ENCODE measurements at regions not wholly inside any gene's neighbourhood (a gene's known extent, or its start where the extent isn't known, plus 50 kb on each side); places are given as distances from the start of the nearest gene placed in this dataset.
A peak's percentile ranks its signal among the peaks of the same experiment; 100 is the strongest.

GRCh38 chr18:60538891-60539290 is 166.3 kb upstream of the MC4R start (continued):
- TF ChIP-seq POLR2AphosphoS2 (conservative IDR thresholded peaks at IDR 0.05; ENCODE audit: low read length) = no peak
- TF ChIP-seq TP53 (CRISPR knock-in tag; IDR thresholded peaks at IDR 0.05) = no peak
- TF ChIP-seq TFCP2L1 (CRISPR knock-in tag; IDR thresholded peaks at IDR 0.05) = no peak
- TF ChIP-seq SREBF2 (IDR thresholded peaks at IDR 0.05) = no peak

- DNase-seq (ENCODE audit: low read depth in 1 of 2, low spot score in 1 of 2) (no peak), FAIRE-seq (no peak), ATAC-seq (no peak)
- Histone ChIP-seq H3K4me1 (no peaks in the 10 kb centered on the region), H3K4me3 (no peak overlapping the region), H3K27ac (no peak overlapping the region), H3K4me2 (no peak overlapping the region), H3K9me3 (no peaks in the 10 kb centered on the region)
- TF ChIP-seq HES2 (IDR thresholded peaks at IDR 0.05) (no peak), MAFK (IDR thresholded peaks at IDR 0.05; ENCODE audit: partially characterized antibody) (no peak)
- POLR2A ChIA-PET = no interaction called here
- CTCF ChIA-PET = no interaction called here
Observed at GRCh38 chr18:60541661-60542060, 169.1 kb upstream of the MC4R start.

- FAIRE-seq = no peak
- ChIA-PET CTCF (no interaction called here), POLR2A (no interaction called here)
- DNase-seq (ENCODE audit: low read depth in 1 of 2, low spot score in 1 of 2) = no peak
- no peak overlapping the region for H3K4me3 ChIP-seq
- no peaks in the 10 kb centered on the region for H3K4me1 ChIP-seq
- ATAC-seq = no peak
- H3K9me3 ChIP-seq = no peaks in the 10 kb centered on the region
- TF ChIP-seq POLR2A (IDR thresholded peaks at IDR 0.05; ENCODE audit: low read length) (no peak), GATA3 (IDR thresholded peaks at IDR 0.05; ENCODE audit: borderline replicate concordance) (no peak), SREBF2 (IDR thresholded peaks at IDR 0.05) (no peak), HDAC2 (IDR thresholded peaks at IDR 0.05) (no peak), HES2 (IDR thresholded peaks at IDR 0.05) (no peak), MAFK (IDR thresholded peaks at IDR 0.05; ENCODE audit: partially characterized antibody) (no peak), MYC (IDR thresholded peaks at IDR 0.05; ENCODE audit: borderline replicate concordance, low read length) (no peak)
- 88% methylated on average over 2 of the region's 2 CpGs for WGBS (ENCODE audit: missing lambda C conversion rate)
- H3K4me2 ChIP-seq = no peak overlapping the region
- H3K27ac ChIP-seq = no peak overlapping the region
Observed at GRCh38 chr18:60543646-60544045, 171.1 kb upstream of the MC4R start.

- FAIRE-seq (no peak), ATAC-seq (no peak), DNase-seq (ENCODE audit: low read depth in 1 of 2, low spot score in 1 of 2) (peak; percentile 1 to 58)
- H3K4me3 ChIP-seq = peak overlapping the region; percentile 26; the same call in 1 of the 3 replicates
- H3K4me1 ChIP-seq = no peaks in the 10 kb centered on the region
- peak overlapping the region in 1 of 2 experiments; percentile 59; a peak in 2 of 6 replicates for H3K27ac ChIP-seq
- 3% methylated on average over 2 of the region's 2 CpGs for whole genome bisulfite sequencing (ENCODE audit: missing lambda C conversion rate)
- TF ChIP-seq ZFP36 (IDR thresholded peaks at IDR 0.05; ENCODE audit: borderline replicate concordance, partially characterized antibody) (no peak), BHLHE40 (IDR thresholded peaks at IDR 0.05; ENCODE audit: low read depth, low read length) (no peak), RAD21 (conservative IDR thresholded peaks at IDR 0.05 in 1 of 2, IDR thresholded peaks at IDR 0.05 in 1 of 2) (peak; percentile 82), GATA3 (IDR thresholded peaks at IDR 0.05; ENCODE audit: borderline replicate concordance) (no peak), MYC (IDR thresholded peaks at IDR 0.05; ENCODE audit: borderline replicate concordance, low read length) (no peak), FOXS1 (CRISPR knock-in tag; IDR thresholded peaks at IDR 0.05) (no peak), CEBPB (IDR thresholded peaks at IDR 0.05) (peak; percentile 33 to 64; a peak in 3 of 4 replicates), CTCF (IDR thresholded peaks at IDR 0.05) (peak; percentile 76), SMC3 (IDR thresholded peaks at IDR 0.05) (peak; percentile 73), TP53 (CRISPR knock-in tag; IDR thresholded peaks at IDR 0.05) (no peak), HDAC2 (IDR thresholded peaks at IDR 0.05) (no peak)
- H3K9me3 ChIP-seq = no peaks in the 10 kb centered on the region
- peak overlapping the region; percentile 64 for H3K4me2 ChIP-seq
- ChIA-PET CTCF (interaction anchor here (0.7 to 5.7 kb wide), 12 partner anchors 15 to 1090 kb away, joined by 3 to 70 read pairs (median 4); no protein-coding TSS in a partner anchor), POLR2A (interaction anchor here (1.0 kb wide), 1 partner anchor 553 kb away, joined by 6 read pairs; no protein-coding TSS in a partner anchor)
Observed at GRCh38 chr18:60549338-60549960, 176.9 kb upstream of the MC4R start.
